Vagina (tissue), 2 donors: ENCODE measurements at regions not wholly inside any gene's neighbourhood (a gene's known extent, or its start where the extent isn't known, plus 50 kb on each side); places are given as distances from the start of the nearest gene placed in this dataset.

Experiments
- CTCF ChIP-seq, 3 experiments: fragments of 450-650 bp in 2 of 3; fragments of 200-600 bp in 1 of 3; sonication (generic) in 1 of 3; IDR thresholded peaks; one replicate each; pipeline ENCODE4 v1.5.1; 2017 to 2019; ENCODE audit warnings: antibody characterized with exemption in 3 of 3, mild to moderate bottlenecking in 2 of 3, moderate library complexity in 2 of 3
- POLR2A ChIP-seq, 2 donors: fragments of 450-650 bp; IDR thresholded peaks; one replicate each; pipeline ENCODE4 v1.6.1; 2017; ENCODE audit warnings: antibody characterized with exemption in 2 of 2, mild to moderate bottlenecking in 2 of 2, moderate library complexity in 2 of 2
- POLR2AphosphoS5 ChIP-seq, 2 donors: sonication (generic); formaldehyde crosslinking; IDR thresholded peaks; one replicate each; pipeline ENCODE4 v1.9.0; 2017; ENCODE audit warnings: antibody characterized with exemption in 2 of 2, mild to moderate bottlenecking in 2 of 2, low read depth in 1 of 2; ENCODE audit not compliant: insufficient read depth in 1 of 2

- TF ChIP-seq CTCF (IDR thresholded peaks at IDR 0.05) (no peak), POLR2A (IDR thresholded peaks at IDR 0.05) (no peak), POLR2AphosphoS5 (IDR thresholded peaks at IDR 0.05; ENCODE audit: insufficient read depth in 1 of 2, low read depth in 1 of 2) (no peak)
Measured at GRCh38 chr4:29243851-29244250, 1476.3 kb upstream of the PCDH7 start.
